ENCODE measurements at regions not wholly inside any gene's neighbourhood (a gene's known extent, or its start where the extent isn't known, plus 50 kb on each side); places are given as distances from the start of the nearest gene placed in this dataset.

- DNase-seq, result no peak
Measured at GRCh38 chr7:142311876-142312275, 54.0 kb upstream of the PRSS58 start.

- DNase-seq, result no peak
Measured at GRCh38 chr7:142308918-142309317, 51.1 kb upstream of the PRSS58 start.

- no peak for DNase-seq
Measured at GRCh38 chr7:142308326-142308725, 50.5 kb upstream of the PRSS58 start.
